WTC11 (cell line): ENCODE measurements at regions not wholly inside any gene's neighbourhood (a gene's known extent, or its start where the extent isn't known, plus 50 kb on each side); places are given as distances from the start of the nearest gene placed in this dataset.

Experiments used
- ATAC-seq: fragments of 200-7000 bp; cut with Tn5 transposase; 2 replicates; pipeline ENCODE4 v1.10.0; 2021; ENCODE audit warnings: mild to moderate bottlenecking, moderate library complexity
- CTCF ChIA-PET: fragments of 300-600 bp; sonication (Branson Sonifier 250); formaldehyde crosslinking; loops from one replicate; lab custom pipeline; 2021; ENCODE audit warnings: antibody characterized with exemption; lab: Charles Lee
- POLR2A ChIA-PET: fragments of 350-600 bp; sonication (Branson Sonifier 250); formaldehyde crosslinking; loops from one replicate; lab custom pipeline; 2021; ENCODE audit warnings: antibody characterized with exemption; lab: Charles Lee
- DNase-seq: peaks from one replicate; pipeline ENCODE4 v3.0.0; 2021; ENCODE audit warnings: low spot score
- H3K27ac Mint-ChIP-seq: 2 replicates; pipeline ENCODE4 v1.8.0; 2021; ENCODE audit warnings: mixed read lengths
- H3K27me3 Mint-ChIP-seq: 2 replicates; pipeline ENCODE4 v1.8.0; 2021; ENCODE audit warnings: low read depth, mild to moderate bottlenecking, moderate library complexity, mixed read lengths
- H3K36me3 Mint-ChIP-seq: 2 replicates; pipeline ENCODE4 v1.8.0; 2021; ENCODE audit warnings: mixed read lengths
- H3K4me1 Mint-ChIP-seq: 2 replicates; pipeline ENCODE4 v1.8.0; 2022; ENCODE audit warnings: mixed read lengths
- H3K4me3 Mint-ChIP-seq: 2 replicates; pipeline ENCODE4 v1.8.0; 2021; ENCODE audit warnings: mild to moderate bottlenecking, moderate library complexity, mixed read lengths
- H3K9me3 Mint-ChIP-seq: 2 replicates; pipeline ENCODE4 v1.8.0; 2021; ENCODE audit warnings: mixed read lengths
- FOXK1 ChIP-seq: sonication (generic); formaldehyde crosslinking; IDR thresholded peaks from 2 replicates; pipeline ENCODE4 v1.8.0; 2022; ENCODE audit warnings: mild to moderate bottlenecking, moderate library complexity, missing genetic modification reagents
- GTF2I ChIP-seq: fragments of 250-450 bp; sonication (Bioruptor Pico); conservative IDR thresholded peaks from 2 replicates; pipeline ENCODE4 v1.4.0; 2021; ENCODE audit warnings: mild to moderate bottlenecking
- HMGA2 ChIP-seq: fragments of 250-450 bp; sonication (Bioruptor Pico); IDR thresholded peaks from 2 replicates; pipeline ENCODE4 v1.4.0; 2021; ENCODE audit warnings: mild to moderate bottlenecking, moderate library complexity
- IRF2 ChIP-seq: sonication (generic); formaldehyde crosslinking; IDR thresholded peaks from 2 replicates; pipeline ENCODE4 v1.8.0; 2022; ENCODE audit warnings: low read depth, missing genetic modification reagents, borderline replicate concordance
- JUN ChIP-seq: sonication (generic); formaldehyde crosslinking; IDR thresholded peaks from 2 replicates; pipeline ENCODE4 v1.8.0; 2023; ENCODE audit warnings: mild to moderate bottlenecking, missing genetic modification reagents
- MXD4 ChIP-seq: fragments of 250-450 bp; sonication (Bioruptor Pico); IDR thresholded peaks from 2 replicates; pipeline ENCODE4 v1.8.0; 2021; ENCODE audit warnings: mild to moderate bottlenecking, moderate library complexity, borderline replicate concordance
- OVOL2 ChIP-seq: fragments of 250-450 bp; sonication (Bioruptor Pico); IDR thresholded peaks from 2 replicates; pipeline ENCODE4 v1.9.0; 2021; ENCODE audit warnings: mild to moderate bottlenecking, borderline replicate concordance
- SMAD3 ChIP-seq: sonication (generic); formaldehyde crosslinking; IDR thresholded peaks from 2 replicates; pipeline ENCODE4 v1.8.0; 2022; ENCODE audit warnings: missing genetic modification reagents, mild to moderate bottlenecking, borderline replicate concordance
- TP53 ChIP-seq: sonication (generic); formaldehyde crosslinking; IDR thresholded peaks from 2 replicates; pipeline ENCODE4 v1.8.1; 2023; ENCODE audit warnings: mild to moderate bottlenecking, missing genetic modification reagents
- ZNF138 ChIP-seq: sonication (generic); formaldehyde crosslinking; conservative IDR thresholded peaks from 2 replicates; pipeline ENCODE4 v1.8.1; 2022; ENCODE audit warnings: mild to moderate bottlenecking, moderate library complexity, missing genetic modification reagents
- ZNF219 ChIP-seq: sonication (generic); formaldehyde crosslinking; IDR thresholded peaks from 2 replicates; pipeline ENCODE4 v1.8.0; 2023; ENCODE audit warnings: missing genetic modification reagents, mild to moderate bottlenecking, borderline replicate concordance
- ZNF232 ChIP-seq: sonication (generic); formaldehyde crosslinking; IDR thresholded peaks from 2 replicates; pipeline ENCODE4 v1.8.0; 2022; ENCODE audit warnings: mild to moderate bottlenecking, missing genetic modification reagents
- ZNF317 ChIP-seq: sonication (generic); formaldehyde crosslinking; IDR thresholded peaks from 2 replicates; pipeline ENCODE4 v1.8.1; 2023; ENCODE audit warnings: low read depth, mild to moderate bottlenecking, moderate library complexity, missing genetic modification reagents, borderline replicate concordance
- ZNF416 ChIP-seq: fragments of 250-450 bp; sonication (Bioruptor Pico); IDR thresholded peaks from 2 replicates; pipeline ENCODE4 v1.9.0; 2021; ENCODE audit warnings: mild to moderate bottlenecking, inconsistent platforms
- TF ChIP-seq, protein P1 (sequence below): sonication (generic); formaldehyde crosslinking; IDR thresholded peaks from 2 replicates; pipeline ENCODE4 v1.8.0; 2022; ENCODE audit warnings: mild to moderate bottlenecking, missing genetic modification reagents
- TF ChIP-seq, protein P2 (sequence below): sonication (generic); formaldehyde crosslinking; IDR thresholded peaks from 2 replicates; pipeline ENCODE4 v1.8.1; 2023; ENCODE audit warnings: mild to moderate bottlenecking, missing genetic modification reagents
- TF ChIP-seq, protein P3 (sequence below): sonication (generic); formaldehyde crosslinking; IDR thresholded peaks from 2 replicates; pipeline ENCODE4 v1.8.1; 2023; ENCODE audit warnings: mild to moderate bottlenecking, missing genetic modification reagents, moderate library complexity
- TF ChIP-seq, protein P4 (sequence below): sonication (generic); formaldehyde crosslinking; IDR thresholded peaks from 2 replicates; pipeline ENCODE4 v1.8.1; 2022; ENCODE audit warnings: mild to moderate bottlenecking, missing genetic modification reagents, moderate library complexity, borderline replicate concordance
- TF ChIP-seq, protein P5 (sequence below): sonication (generic); formaldehyde crosslinking; IDR thresholded peaks from 2 replicates; pipeline ENCODE4 v1.8.1; 2023; ENCODE audit warnings: mild to moderate bottlenecking, missing genetic modification reagents
- TF ChIP-seq, protein P6 (sequence below): sonication (generic); formaldehyde crosslinking; IDR thresholded peaks from 2 replicates; pipeline ENCODE4 v1.8.0; 2022; ENCODE audit warnings: mild to moderate bottlenecking, missing genetic modification reagents
- TF ChIP-seq, protein P7 (sequence below): sonication (generic); formaldehyde crosslinking; IDR thresholded peaks from 2 replicates; pipeline ENCODE4 v1.8.1; 2023; ENCODE audit warnings: mild to moderate bottlenecking, missing genetic modification reagents, borderline replicate concordance

DNA sequence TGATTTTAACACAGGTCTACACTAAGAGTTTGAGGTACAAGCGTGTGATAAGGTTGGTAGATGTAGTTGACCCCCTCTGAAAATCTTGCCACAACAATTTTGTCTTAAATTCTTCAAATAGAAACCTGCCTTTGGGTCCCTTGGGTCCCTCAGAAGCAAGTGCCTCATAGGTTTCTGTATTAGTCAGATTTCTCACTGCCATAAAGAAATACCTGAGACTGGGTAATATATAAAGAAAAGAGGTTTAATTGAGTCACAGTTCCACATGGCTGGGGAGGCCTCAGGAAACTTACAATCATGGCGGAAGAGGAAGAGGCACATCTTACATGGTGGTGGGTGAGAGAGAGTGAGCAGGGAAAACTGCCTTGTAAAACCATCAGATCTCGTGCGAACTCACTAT is 301.2 kb downstream of the MAP2K6 start (continued):
- TF ChIP-seq, protein P1, sequence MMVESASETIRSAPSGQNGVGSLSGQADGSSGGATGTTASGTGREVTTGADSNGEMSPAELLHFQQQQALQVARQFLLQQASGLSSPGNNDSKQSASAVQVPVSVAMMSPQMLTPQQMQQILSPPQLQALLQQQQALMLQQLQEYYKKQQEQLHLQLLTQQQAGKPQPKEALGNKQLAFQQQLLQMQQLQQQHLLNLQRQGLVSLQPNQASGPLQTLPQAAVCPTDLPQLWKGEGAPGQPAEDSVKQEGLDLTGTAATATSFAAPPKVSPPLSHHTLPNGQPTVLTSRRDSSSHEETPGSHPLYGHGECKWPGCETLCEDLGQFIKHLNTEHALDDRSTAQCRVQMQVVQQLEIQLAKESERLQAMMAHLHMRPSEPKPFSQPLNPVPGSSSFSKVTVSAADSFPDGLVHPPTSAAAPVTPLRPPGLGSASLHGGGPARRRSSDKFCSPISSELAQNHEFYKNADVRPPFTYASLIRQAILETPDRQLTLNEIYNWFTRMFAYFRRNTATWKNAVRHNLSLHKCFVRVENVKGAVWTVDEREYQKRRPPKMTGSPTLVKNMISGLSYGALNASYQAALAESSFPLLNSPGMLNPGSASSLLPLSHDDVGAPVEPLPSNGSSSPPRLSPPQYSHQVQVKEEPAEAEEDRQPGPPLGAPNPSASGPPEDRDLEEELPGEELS (CRISPR knock-in tag), result no peak

DNA sequence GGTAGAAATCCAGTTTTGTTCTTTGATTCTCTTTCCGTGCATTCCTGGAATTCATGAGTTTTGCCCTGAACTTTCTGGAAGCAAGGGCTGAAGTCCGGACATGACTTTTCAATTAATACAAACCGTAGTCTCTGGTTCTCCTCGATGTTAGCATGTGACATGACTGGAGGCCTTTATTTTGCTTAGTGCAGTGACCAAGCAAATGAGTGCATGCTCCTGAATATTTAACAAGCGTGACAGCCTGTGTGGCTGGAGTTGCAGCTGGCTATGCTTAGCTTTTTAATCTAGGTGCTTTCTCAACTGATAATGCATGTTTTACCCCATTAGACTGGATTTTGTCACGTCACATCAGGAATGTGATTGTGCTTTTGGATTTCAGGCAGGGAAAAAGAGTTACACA is 302.1 kb downstream of the MAP2K6 start:
- no peak overlapping the region for H3K4me3 Mint-ChIP-seq
- TF ChIP-seq MXD4 (CRISPR knock-in tag) (no peak), ZNF317 (CRISPR knock-in tag) (no peak), ZNF232 (CRISPR knock-in tag) (no peak), TP53 (CRISPR knock-in tag) (no peak), ZNF219 (CRISPR knock-in tag) (no peak), SMAD3 (CRISPR knock-in tag) (no peak)
- TF ChIP-seq, protein P2, sequence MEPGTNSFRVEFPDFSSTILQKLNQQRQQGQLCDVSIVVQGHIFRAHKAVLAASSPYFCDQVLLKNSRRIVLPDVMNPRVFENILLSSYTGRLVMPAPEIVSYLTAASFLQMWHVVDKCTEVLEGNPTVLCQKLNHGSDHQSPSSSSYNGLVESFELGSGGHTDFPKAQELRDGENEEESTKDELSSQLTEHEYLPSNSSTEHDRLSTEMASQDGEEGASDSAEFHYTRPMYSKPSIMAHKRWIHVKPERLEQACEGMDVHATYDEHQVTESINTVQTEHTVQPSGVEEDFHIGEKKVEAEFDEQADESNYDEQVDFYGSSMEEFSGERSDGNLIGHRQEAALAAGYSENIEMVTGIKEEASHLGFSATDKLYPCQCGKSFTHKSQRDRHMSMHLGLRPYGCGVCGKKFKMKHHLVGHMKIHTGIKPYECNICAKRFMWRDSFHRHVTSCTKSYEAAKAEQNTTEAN (CRISPR knock-in tag), result no peak
- TF ChIP-seq, protein P3, sequence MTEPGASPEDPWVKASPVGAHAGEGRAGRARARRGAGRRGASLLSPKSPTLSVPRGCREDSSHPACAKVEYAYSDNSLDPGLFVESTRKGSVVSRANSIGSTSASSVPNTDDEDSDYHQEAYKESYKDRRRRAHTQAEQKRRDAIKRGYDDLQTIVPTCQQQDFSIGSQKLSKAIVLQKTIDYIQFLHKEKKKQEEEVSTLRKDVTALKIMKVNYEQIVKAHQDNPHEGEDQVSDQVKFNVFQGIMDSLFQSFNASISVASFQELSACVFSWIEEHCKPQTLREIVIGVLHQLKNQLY, result no peak
- TF ChIP-seq, protein P4, sequence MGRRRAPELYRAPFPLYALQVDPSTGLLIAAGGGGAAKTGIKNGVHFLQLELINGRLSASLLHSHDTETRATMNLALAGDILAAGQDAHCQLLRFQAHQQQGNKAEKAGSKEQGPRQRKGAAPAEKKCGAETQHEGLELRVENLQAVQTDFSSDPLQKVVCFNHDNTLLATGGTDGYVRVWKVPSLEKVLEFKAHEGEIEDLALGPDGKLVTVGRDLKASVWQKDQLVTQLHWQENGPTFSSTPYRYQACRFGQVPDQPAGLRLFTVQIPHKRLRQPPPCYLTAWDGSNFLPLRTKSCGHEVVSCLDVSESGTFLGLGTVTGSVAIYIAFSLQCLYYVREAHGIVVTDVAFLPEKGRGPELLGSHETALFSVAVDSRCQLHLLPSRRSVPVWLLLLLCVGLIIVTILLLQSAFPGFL (CRISPR knock-in tag), result no peak
- H3K4me1 Mint-ChIP-seq, result no peaks in the 10 kb centered on the region
- no peak for ATAC-seq
- peaks cover 4% of the 10 kb centered on the region; the same call in 1 of the 2 replicates for H3K9me3 Mint-ChIP-seq
- no peak overlapping the region for H3K27ac Mint-ChIP-seq
- H3K27me3 Mint-ChIP-seq, result no peaks in the 10 kb centered on the region
- ChIA-PET CTCF (interaction anchor here (1.0 to 1.3 kb wide), 2 partner anchors 85 to 109 kb away, joined by 3 to 4 read pairs; no protein-coding TSS in a partner anchor), POLR2A (no interaction called here)
- no peak for DNase-seq
- H3K36me3 Mint-ChIP-seq, result no peaks in the 10 kb centered on the region

DNA sequence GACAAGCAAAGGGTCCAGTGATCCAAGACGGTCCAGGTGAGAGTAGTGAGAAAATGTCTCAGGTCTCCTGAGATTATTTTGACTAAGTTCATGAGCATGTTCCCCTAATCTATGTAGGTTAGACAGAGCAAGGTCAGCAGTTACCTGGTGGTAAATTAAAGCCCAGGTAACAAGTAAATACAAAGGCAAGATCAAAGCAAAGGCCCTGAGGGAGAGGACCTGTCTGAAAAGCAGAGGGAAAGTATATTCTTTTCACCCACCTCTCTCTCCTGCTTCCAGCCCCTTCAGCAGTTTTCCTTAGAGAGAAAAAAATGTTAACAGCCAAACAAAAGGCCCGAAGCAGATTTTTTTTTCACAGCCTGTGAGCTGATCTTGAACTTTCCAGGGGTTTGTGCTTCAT is 302.7 kb downstream of the MAP2K6 start:
- Mint-ChIP-seq H3K36me3 (no peaks in the 10 kb centered on the region), H3K4me1 (no peaks in the 10 kb centered on the region), H3K9me3 (peaks cover 4% of the 10 kb centered on the region; the same call in 1 of the 2 replicates), H3K4me3 (no peak overlapping the region), H3K27me3 (no peaks in the 10 kb centered on the region), H3K27ac (no peak overlapping the region)
- no peak for ATAC-seq
- ChIA-PET POLR2A (no interaction called here), CTCF (no interaction called here)
- DNase-seq, result no peak
- TF ChIP-seq IRF2 (CRISPR knock-in tag) (no peak), JUN (CRISPR knock-in tag) (no peak), ZNF416 (no peak), OVOL2 (CRISPR knock-in tag) (no peak), FOXK1 (CRISPR knock-in tag) (no peak), GTF2I (CRISPR knock-in tag) (no peak), HMGA2 (CRISPR knock-in tag) (no peak), ZNF138 (CRISPR knock-in tag) (no peak)
- TF ChIP-seq, protein P2 (CRISPR knock-in tag), result no peak
- TF ChIP-seq, protein P5, sequence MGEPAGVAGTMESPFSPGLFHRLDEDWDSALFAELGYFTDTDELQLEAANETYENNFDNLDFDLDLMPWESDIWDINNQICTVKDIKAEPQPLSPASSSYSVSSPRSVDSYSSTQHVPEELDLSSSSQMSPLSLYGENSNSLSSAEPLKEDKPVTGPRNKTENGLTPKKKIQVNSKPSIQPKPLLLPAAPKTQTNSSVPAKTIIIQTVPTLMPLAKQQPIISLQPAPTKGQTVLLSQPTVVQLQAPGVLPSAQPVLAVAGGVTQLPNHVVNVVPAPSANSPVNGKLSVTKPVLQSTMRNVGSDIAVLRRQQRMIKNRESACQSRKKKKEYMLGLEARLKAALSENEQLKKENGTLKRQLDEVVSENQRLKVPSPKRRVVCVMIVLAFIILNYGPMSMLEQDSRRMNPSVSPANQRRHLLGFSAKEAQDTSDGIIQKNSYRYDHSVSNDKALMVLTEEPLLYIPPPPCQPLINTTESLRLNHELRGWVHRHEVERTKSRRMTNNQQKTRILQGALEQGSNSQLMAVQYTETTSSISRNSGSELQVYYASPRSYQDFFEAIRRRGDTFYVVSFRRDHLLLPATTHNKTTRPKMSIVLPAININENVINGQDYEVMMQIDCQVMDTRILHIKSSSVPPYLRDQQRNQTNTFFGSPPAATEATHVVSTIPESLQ (CRISPR knock-in tag), result no peak
- TF ChIP-seq, protein P6, sequence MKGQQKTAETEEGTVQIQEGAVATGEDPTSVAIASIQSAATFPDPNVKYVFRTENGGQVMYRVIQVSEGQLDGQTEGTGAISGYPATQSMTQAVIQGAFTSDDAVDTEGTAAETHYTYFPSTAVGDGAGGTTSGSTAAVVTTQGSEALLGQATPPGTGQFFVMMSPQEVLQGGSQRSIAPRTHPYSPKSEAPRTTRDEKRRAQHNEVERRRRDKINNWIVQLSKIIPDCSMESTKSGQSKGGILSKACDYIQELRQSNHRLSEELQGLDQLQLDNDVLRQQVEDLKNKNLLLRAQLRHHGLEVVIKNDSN (CRISPR knock-in tag), result no peak
- TF ChIP-seq, protein P7, sequence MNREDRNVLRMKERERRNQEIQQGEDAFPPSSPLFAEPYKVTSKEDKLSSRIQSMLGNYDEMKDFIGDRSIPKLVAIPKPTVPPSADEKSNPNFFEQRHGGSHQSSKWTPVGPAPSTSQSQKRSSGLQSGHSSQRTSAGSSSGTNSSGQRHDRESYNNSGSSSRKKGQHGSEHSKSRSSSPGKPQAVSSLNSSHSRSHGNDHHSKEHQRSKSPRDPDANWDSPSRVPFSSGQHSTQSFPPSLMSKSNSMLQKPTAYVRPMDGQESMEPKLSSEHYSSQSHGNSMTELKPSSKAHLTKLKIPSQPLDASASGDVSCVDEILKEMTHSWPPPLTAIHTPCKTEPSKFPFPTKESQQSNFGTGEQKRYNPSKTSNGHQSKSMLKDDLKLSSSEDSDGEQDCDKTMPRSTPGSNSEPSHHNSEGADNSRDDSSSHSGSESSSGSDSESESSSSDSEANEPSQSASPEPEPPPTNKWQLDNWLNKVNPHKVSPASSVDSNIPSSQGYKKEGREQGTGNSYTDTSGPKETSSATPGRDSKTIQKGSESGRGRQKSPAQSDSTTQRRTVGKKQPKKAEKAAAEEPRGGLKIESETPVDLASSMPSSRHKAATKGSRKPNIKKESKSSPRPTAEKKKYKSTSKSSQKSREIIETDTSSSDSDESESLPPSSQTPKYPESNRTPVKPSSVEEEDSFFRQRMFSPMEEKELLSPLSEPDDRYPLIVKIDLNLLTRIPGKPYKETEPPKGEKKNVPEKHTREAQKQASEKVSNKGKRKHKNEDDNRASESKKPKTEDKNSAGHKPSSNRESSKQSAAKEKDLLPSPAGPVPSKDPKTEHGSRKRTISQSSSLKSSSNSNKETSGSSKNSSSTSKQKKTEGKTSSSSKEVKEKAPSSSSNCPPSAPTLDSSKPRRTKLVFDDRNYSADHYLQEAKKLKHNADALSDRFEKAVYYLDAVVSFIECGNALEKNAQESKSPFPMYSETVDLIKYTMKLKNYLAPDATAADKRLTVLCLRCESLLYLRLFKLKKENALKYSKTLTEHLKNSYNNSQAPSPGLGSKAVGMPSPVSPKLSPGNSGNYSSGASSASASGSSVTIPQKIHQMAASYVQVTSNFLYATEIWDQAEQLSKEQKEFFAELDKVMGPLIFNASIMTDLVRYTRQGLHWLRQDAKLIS (CRISPR knock-in tag), result no peak
